Stimulated activated CD4-positive, alpha-beta T cell treated with anti-CD3 and anti-CD28 coated beads, Interleukin-2, amount 100 ng/mL, for 48 hours (primary cell): ENCODE measurements at regions not wholly inside any gene's neighbourhood (a gene's known extent, or its start where the extent isn't known, plus 50 kb on each side); places are given as distances from the start of the nearest gene placed in this dataset.

ENCODE experiments used
- DNase-seq, 2 donors: peaks; one replicate each; pipeline ENCODE4 v3.0.0-alpha.2; 2020

DNA sequence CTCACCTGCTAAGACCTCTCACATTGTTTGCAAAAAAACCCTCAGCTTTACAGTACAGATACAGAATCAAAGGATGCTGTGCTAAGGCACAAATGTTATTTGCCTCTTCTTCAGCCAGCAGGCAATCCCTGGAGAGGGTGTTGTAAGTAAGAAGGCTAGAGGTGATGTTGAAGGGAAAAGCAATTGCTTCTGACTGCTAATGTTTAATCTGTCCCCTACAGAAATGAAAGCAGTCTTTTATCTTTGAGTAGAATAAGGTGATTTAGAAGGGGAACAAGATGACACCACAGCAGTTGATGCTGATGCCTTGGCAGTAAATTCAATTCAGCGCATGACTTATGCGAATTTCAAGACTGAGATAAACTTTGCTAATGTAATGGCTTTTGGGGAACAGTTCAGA, 1064.8 kb upstream of the IGFBP7 start:
- no peak for DNase-seq

DNA sequence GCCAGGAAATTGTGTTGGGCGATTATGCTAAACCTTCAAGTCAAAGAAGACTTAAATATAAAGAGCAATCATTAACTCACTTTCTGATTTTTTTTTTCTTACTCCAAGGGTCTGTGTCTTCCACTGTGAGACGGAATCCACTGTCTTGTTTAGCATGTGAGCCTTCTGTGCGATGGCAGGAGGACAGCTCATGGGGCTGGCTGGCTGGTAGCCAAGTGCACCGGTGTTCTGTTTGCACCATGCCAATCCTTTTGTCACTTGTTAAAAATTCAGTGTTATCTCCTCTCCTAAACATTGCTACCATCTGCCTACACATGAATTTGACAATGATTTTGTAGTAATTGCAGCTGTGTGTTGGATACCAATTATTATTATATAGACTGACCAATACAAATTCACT, 1056.3 kb upstream of the IGFBP7 start:
- no peak for DNase-seq

DNA sequence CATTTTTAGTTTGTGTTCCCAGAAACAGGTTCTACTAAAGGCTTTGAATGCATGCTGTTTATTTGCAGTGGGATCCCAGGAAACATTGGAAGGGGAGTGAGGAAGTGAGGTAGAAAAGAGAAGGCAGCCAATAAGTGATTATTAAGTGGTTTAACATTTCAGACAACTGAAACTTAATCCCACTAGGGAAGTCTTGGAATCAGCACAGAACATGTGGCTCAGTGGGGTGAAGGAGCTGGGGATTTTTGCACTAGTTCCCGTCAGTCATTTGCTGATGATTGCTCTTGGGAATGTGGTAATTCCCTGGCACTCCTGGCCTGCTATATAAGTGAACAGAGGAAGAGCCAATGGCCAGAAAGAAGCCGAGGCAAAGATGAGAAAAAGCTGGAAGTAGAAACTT, 1053.0 kb upstream of the IGFBP7 start:
- no peak for DNase-seq

DNA sequence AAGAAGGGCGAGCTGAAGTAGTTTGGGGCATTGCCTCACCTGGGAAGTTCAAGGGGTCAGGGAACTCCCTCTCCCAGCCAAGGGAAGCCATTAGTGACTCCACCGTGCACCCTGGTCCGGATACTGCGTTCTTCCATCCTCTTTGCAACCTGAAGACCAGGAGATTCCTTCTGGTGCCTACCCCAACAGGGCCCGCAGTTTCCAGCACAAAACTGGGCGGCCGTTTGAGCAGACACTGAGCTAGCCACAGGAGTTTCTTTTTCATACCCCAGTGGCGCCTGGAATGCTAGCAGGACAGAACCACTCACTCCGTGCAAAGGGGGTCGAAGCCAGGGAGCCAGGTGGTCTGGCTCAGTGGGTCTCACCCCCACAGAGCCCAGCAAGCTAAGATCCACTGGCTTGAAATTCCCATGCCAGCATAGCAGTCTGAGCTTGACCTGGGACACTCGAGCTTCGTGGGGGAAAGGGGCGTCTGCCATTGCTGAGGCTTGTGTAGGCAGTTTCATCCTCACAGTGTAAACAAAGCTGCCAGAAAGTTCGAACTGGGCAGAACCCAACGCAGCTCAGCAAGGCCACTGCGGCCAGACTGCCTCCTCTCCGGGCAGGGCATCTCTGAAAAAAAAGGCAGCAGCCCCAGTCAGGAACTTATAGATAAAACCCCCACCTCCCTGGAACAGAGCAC, 1039.4 kb upstream of the IGFBP7 start:
- no peak for DNase-seq

DNA sequence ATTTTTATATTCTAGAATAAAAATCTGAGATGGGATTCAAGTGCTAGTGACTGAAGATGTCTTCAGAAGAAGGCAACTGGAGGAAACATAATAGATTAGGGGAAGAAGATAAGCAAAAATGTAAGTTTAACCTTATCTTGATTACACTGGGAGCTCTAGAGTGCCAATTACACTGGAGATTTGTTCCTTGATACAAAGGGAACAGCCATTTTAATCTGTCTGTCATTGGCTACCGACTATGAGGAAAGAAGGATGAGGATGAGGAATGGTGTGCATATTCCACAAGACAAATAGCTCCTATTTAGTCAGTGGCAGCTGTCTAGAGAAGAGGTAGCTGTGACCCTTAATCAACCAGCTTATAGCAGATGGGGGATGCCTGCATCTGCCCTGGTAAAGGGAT, 1034.5 kb upstream of the IGFBP7 start:
- no peak for DNase-seq

DNA sequence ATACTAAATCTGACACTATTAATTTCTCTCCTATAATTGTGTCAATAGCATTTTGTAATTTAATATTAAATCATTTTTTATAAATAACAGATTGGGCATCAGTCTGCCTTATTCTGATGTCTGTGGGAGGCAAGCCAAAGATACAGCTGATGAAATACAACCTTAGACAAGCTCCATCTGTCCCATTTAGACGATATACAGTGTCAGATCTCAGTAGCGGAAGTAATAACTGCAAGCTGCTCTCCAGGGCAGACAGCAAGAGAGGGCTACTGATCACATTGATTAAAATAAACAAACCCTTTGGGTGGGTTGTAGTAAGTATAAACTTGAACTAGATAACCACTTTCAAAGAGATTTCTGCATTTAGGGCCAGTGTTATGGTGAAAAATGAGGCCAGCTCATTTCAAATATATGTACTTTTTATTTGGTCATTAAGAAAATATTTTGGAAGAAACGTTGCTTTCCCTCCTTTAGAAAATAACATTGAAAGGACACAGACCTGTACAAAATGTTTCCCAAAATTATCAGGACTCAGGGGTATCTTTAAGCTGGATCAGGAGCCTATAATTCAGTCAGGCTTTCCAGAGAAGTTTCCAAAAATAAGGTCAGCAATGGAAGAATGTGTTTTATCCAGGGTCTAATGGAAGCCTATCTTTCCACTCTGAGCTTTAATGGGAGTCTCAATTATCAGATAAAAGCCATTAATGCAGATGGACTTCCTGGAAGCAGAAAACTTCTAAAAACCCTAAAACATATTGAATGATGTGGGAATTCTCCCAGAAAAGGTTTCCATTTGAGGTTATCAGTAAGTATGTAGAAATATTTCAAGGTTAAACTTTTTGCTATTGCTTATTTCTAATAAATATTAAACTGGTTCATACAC, 1028.8 kb upstream of the IGFBP7 start:
- DNase-seq = no peak

DNA sequence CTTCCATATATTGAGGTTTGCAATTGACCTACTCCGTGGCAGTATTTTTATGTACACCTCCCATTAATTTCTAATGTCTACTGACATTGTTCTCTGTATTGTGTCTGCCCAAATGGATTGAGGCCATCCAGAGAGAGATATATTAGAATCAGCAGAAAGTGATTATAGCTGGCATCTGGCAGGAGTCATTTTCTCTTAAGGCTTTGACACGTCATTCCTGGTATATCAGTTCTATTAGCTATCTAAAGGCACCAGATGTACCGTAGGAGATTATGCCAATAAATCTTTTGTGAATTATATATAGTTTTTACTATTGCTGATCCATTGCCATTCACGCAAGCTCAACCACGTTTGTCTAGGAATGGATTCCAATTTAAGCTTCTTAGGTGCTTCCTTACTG, 1026.4 kb upstream of the IGFBP7 start:
- DNase-seq = no peak

DNA sequence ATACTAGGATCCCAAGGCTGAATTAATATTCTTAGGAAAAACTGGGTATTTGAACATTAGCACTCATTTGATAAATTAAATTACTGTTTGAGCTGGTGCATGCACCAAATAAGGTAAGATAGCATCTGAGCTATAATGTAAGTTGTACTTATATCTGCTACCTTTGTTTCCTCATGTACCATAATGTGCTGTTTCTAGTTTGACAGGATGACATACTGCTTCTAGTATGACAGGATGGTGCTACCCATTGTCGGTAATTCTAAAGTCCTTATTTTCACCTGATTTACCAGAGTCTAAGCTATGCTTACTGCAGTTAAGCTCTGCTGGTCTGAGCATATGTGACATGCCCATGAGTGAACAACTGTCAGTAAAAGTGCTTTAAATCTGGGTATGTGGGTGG, 1017.5 kb upstream of the IGFBP7 start:
- no peak for DNase-seq

DNA sequence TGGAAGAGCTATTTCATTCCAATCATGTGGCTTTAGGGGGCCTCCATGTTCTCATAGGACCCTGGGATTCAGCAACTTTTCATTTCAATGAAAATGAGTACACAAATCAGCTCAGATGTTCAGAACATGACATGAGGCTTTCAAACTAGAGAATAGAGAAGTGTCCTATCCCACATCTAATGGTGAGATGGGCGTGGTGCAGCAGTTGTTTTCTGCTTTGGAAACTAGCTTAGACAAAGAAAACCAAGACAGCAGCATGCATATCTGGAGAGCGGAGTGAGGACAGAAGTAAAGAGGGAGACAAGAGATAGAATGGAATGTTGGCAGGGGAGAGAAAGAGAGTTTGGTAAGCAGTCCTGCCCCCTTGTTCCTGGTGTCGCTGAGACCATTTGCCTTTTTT, 1009.1 kb upstream of the IGFBP7 start:
- DNase-seq = no peak

DNA sequence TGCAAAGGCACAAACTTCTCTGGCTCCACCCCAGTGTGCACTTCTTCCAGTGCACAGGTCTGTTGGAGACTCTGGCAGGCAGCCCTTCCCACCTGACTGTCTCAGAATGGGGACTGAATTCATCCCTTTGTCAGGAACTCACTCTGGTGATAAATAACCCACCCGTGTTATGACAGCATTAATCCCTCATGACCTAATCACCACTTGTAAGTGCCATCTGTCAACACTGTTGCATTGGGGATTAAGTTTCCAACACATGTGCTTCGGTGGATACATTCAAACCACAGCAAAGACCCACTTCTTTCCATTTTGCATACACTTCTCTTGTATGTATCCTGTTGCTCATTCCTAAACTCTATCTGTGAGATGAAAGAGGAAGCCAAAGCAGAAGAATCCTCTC, 1002.9 kb upstream of the IGFBP7 start:
- no peak for DNase-seq

DNA sequence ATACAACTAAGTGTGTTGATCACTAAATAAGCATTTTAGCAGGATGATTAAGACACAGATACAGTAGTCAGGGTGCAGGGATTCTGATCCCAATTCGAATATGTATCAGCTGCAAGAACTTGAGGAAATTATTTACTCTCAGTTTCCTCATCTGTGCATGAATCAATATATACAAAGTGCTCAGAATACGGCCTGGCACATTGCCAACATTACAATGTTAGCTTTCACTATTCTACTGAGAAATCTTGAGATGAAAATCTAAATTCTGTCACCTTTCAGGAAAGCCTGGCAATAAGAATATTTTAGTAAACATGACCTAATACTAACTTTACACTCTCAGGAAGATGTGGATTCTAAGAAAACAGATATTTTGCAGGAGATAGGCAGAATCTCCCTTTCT, 1001.6 kb upstream of the IGFBP7 start:
- no peak for DNase-seq

DNA sequence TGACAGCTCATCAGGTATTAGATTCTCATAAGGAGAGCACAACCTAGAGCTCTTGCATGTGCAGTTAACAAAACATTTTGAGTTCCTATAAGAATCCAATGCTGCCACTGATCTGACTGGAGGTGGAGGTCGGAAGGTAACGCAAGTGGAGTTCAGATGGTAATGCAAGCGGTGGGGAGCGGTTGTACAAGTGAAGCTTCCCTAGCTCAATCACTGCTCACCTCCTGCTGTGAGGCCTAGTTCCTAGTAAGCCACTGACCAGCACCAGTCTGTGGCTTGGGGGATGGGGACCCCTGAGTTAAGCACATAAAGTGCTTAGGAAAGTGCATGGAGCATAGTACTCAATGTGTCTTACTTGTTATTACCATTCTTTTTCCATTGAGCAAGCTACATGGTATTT, 983.2 kb upstream of the IGFBP7 start:
- DNase-seq = no peak

DNA sequence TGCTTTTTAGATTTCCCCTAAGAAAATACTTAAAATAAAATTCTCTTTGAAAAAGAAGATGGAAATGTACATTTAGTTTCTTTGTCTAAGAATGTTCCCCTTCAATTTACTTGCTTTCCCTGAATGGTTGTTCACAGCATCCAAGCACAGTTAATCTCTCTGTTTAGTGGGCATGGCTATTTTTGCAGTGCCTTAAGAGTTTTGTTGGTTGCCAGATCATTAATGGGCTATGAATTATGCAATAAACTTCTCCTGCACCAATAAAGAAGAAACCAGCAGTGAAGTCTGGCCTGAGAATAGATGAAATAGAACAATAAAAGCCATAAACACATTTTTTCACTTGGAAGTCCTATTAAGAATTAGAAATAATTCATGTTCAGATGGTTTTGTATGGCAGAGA, 980.4 kb upstream of the IGFBP7 start:
- no peak for DNase-seq

DNA sequence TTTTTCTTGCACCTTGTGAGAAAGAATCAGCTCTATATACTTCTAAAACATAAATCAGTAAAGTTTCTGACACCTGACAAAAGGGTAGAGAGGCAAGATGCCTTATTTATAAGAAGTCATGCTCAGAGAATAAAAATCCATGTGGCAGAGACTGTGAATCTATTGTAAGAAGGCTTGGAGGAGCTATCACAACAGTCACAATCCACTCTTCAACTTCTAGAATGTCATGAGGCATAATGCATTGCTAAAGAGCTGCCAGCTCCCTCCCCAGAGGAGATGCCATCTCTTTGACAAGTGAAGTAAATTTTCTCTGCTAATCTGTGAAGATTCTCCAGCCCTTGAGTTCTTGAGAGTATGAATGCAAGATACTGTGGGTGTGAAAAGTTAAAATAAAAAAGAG, 971.2 kb upstream of the IGFBP7 start:
- DNase-seq = no peak

DNA sequence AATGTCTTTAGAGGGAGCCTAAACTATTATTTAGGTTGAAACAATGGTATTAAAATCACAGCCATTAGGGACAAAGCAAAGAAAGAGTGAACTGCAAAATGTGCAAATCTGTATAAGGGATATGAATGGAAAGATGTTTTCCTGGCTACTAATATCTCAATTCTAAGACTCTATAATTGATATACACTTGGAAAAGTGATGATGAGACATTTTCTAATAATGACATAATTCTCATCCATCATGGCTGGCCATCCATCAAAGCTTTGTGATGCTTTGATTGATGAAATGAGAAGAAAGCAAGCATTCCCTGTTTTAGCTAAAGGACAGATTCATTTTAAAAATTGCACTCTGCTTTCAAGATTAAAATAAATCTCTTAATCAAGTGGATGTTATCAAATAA, 965.5 kb upstream of the IGFBP7 start:
- no peak for DNase-seq

DNA sequence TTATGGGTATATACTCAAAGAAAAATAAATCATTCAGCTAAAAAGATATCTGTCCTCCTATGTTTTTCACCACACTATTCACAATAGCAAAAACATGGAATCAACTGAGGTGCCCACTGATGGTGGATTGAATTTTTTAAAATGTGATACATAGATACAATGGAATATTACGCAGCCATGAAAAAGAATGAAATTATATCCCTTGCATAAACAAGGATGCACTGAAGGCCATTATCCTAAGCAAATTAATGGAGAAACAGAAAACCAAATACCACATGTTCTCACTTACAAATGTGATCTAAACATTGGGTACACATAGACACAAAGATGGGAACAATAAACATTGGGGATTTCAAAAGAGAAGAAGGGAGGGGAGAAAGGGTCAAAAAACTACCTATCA, 964.2 kb upstream of the IGFBP7 start:
- no peak for DNase-seq

DNA sequence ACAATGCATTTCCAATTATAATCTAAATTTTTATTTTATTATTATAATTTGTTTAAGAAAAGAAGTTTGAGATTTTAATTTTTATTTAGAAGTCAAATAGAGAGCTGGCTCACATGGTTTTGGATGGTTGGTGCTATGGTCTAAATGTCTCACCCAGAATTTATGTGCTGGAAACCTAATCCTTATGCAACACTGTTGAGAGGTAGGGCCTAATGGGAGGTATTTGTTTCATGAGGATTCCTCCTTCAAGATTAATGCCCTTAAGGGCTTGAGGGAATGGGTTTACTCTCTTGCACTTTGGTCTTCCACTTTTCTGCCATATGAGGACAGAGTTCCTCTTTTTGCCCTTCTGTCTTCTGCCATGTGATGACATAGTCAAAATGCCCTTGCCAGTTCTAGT, 960.5 kb upstream of the IGFBP7 start:
- DNase-seq = no peak

DNA sequence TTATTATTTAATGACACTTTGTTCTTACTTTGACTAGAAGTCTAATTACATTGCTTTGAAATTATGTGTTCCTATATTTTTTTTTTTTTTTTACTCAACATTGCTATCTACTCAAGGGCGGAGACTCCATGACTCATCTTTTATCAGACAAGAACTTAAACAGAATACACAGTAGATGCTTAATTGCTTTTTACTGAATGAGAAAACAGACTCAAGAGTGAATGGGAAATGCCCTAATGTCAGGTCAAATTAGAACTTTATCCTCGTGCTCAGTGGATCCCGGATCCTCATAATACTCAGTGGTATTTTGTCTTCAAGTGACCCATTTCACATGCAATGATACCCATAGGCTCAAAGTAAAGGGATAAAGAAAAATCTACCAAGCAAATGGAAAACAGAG, 954.5 kb upstream of the IGFBP7 start:
- DNase-seq = no peak

DNA sequence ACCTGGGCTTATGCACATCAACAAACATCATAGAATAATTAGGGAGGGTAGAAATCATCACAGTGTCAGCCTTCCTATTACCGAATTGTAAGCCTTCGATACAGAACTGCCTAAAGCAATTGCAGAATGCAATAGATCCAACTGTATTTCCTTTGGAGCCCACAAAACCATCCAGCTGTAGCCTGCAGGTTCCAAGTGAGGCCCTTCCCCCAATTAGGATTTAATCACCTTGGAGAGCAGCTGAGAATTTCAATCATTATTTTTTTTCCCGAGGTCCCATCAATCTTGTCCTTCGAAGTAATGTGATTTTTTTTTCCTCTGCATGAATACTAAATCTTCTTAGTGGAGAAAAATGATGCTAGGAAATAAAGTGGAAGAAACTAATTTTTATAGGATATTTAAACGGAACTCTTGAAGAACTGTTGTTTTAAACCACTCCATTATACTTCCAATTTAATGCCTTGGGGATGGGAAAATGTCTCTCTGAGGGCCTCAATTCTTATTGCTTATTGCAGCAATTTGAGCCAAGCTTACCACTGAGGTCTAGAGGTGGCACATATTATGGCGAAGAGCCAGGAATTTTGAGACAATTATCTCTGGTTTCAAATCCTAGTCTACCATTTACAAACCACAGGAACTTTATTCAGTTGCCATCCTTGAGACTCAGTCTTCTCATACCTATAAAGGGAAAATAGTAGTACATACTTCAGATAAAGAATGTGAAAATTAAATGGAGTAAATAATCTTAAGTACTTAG, 953.4 kb upstream of the IGFBP7 start:
- no peak for DNase-seq

DNA sequence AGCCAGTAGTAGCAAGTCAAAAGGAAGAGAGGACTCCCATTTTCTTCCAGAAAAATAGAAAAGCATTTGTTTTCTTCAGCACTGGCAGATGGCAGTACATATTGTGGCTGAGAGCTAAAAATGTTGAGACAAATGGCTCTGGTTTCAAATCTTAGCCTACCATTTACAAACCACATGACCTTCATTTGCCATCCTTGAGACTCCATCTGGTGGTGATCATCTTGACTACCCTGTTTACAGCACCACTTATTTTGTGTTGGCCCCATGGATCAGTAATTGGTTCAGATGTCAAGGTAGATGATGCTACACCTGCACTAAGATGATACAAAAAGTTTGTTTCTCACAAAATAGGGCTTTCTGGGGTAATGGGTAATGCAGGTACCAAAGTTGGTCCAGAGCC, 951.8 kb upstream of the IGFBP7 start:
- DNase-seq = no peak

DNA sequence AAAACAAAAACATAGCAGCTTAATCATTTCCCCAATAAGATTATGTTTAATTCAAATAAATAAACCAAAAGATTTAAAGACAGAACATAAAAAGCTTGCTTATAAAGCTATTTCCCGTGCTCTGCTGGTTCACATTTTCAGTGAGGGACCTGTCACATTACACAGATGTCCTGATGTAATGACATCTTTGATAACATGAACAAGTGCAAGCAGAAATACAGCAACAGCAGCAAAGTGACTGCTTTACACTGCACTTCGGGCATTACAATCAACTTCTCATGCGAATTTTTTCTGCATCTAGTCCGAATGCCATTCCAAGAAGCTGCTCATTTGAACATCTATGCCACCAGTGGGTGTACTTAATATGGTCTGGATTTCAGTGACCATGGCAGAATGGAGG, 940.3 kb upstream of the IGFBP7 start:
- no peak for DNase-seq

DNA sequence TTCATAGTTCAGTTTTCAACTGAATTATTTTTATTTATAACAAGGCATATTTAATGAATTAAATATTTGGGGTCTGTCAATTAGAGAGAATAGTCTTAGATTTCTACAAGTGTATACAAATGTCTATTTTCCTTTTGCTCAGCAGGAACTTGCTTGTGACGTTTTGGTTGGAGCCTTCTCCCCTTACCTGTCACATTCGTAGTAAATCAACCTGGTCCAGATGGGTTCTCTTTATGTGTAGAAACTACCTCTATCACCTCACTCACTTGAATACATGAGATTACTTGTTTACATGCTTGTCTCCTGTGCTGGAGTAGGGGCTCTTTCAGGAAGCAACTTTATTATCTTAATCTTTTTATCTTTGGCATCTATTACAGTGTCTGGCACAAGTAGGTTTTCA, 938.3 kb upstream of the IGFBP7 start:
- no peak for DNase-seq

DNA sequence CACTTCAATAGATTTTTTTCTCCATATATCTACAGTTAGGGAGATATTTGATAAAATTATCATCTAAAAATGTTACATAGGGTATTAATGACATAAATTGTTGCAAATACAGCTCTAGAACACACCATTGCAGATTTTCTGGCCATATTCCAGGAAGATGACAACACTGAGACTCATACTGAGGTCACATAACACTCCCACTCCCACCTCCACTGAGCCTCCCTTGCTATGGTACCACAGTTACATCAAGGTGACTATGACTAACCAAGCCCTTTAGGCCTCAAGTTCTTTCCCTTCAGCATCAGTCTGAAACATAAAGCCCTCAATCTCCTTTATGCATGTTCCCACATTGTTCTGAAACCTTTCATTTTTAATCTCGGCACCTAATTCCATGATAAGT, 932.0 kb upstream of the IGFBP7 start:
- DNase-seq = no peak

DNA sequence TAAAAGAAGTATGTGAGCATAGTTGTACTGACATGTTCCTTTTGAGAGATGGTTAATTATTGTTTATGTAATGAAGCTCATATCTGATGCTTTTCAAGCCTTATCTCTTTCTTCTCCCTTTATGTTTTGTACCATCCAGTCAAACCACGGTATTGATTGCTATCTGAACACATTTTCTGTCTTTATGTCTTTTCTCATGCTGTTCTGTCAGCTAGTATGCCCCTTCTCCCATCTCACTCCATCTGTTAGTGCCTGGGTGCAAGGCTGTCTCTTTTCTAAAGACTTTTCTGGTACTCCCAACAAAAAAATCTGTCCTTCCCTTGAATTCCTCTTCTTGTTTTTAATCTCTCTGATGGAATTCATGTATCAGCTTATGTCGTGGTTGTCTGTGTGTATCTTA, 883.8 kb upstream of the IGFBP7 start:
- DNase-seq = no peak
